ENCODE measurements at regions not wholly inside any gene's neighbourhood (a gene's known extent, or its start where the extent isn't known, plus 50 kb on each side); places are given as distances from the start of the nearest gene placed in this dataset.
"Not testable (repeated sequence)": the region's sequence is repeated elsewhere in the genome, so short reads cannot be mapped to it uniquely, and the experiment has no call there.

- DNase-seq = no peak
Observed at GRCh38 chr7:67486401-67486800, 489.8 kb downstream of the TYW1 start.

- DNase-seq = no peak
Observed at GRCh38 chr7:67487316-67487715, 490.7 kb downstream of the TYW1 start.

DNA sequence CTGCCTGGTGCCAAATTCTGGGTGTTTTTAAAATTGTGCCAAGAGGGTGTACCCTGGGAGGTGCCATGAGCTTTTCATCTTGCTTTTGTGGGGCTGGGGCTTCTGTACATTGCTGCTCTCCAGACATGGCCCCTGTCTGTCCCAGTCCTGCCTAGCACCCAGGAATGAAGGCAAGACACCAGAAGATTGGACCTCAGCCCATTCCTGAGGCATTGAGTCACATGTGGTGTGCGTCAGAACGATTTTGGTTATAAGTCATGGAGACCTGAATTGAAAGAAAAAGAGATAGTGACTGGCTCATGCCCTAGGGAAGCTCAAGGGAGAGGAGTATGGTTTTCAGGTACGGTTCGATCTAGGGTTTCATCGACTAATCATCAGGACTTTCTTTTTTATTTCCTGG, 493.2 kb downstream of the TYW1 start:
- no peak for DNase-seq

DNA sequence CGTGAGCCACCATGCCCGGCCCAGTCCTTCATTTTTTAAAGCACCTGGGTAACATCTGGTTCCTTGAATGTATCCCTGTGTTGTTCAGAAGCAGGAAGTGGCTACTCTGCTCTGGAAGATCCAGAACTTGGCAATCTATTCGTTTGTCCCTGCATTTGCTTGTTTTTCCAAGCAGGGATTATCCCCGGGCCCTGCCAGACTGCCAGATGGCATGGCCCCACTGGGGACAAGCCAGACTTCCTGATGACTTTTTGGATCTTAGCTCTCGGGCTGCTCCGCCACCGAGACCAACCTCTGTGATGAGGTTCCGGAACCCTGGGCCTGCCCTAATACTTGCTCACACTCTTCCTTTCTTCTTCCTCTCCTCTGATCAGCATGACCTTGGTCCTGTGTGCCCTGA, 496.7 kb downstream of the TYW1 start:
- DNase-seq = no peak

- no peak for DNase-seq
Observed at GRCh38 chr7:67496589-67496988, 500.0 kb downstream of the TYW1 start.

- DNase-seq = not testable (repeated sequence)
Observed at GRCh38 chr7:67497914-67498313, 501.3 kb downstream of the TYW1 start.

DNA sequence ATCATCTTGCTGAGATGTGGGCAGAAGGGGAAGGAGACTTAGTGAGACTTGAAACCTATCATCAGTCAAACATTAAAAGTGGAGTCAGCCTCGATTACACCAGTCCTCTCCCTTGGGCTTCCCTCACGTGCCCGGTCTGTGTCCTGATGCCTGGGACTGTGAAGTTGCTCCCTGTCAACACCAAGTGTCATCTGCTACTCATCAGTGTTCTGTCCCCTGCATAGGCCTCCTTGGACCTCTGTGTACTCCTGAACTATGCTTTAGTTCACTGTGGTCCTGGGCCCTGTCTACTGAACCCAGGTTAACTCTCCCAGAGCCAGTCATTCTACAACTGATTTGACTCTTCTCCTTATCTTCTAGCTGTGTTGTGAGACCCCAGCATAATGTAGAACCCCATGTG, 506.3 kb downstream of the TYW1 start:
- DNase-seq = no peak

DNA sequence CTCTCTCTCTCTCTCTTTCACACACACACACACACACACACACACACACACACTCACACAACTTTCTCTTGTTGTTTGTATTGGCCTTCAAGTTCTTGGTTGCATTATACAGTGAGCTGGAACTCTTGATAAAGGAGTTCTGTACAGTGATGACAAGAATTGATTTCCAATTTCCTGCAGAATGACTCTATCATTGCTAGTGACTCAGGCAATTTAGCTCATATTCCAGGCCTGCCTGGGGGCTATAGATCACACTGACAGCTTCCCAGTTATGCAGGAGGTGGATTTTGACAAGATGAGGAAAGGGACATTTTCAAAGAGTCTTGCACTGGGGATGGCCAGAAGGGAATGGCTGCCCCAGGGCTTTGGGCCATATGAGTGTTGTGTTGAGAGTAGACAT, 508.8 kb downstream of the TYW1 start:
- no peak for DNase-seq

- DNase-seq = no peak
Observed at GRCh38 chr7:67512481-67512880, 515.8 kb downstream of the TYW1 start.

DNA sequence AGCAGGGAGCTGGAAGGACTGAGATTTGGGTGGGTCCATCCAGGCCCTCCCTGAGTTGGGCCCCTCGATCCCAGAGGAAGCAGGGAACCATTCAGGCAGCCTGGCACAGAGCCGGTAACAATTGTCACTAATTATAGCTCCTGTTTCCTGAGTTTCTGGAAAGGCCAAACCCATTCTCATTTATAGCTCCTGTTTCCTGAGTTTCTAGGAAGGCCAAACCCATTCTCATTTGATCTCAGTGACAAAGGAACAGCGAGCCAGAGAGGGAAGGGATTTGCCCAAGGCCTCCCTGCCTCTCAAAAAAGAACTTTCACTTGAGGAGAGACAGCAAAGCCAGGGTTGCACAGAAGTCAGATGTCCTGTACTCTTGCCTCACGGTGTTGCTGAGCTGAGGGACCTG, 521.9 kb downstream of the TYW1 start:
- no peak for DNase-seq

GRCh38 chr7:67519171-67519570, 522.5 kb downstream of the TYW1 start:
- no peak for DNase-seq

- no peak for DNase-seq
Observed at GRCh38 chr7:67522504-67522903, 525.9 kb downstream of the TYW1 start.

- DNase-seq = no peak
Observed at GRCh38 chr7:67523713-67524112, 527.1 kb downstream of the TYW1 start.

GRCh38 chr7:67525588-67525987, 529.0 kb downstream of the TYW1 start:
- no peak for DNase-seq

- DNase-seq = no peak
Observed at GRCh38 chr7:67535241-67535989, 538.8 kb downstream of the TYW1 start.

GRCh38 chr7:67542916-67543315, 546.3 kb downstream of the TYW1 start:
- DNase-seq = no peak

DNA sequence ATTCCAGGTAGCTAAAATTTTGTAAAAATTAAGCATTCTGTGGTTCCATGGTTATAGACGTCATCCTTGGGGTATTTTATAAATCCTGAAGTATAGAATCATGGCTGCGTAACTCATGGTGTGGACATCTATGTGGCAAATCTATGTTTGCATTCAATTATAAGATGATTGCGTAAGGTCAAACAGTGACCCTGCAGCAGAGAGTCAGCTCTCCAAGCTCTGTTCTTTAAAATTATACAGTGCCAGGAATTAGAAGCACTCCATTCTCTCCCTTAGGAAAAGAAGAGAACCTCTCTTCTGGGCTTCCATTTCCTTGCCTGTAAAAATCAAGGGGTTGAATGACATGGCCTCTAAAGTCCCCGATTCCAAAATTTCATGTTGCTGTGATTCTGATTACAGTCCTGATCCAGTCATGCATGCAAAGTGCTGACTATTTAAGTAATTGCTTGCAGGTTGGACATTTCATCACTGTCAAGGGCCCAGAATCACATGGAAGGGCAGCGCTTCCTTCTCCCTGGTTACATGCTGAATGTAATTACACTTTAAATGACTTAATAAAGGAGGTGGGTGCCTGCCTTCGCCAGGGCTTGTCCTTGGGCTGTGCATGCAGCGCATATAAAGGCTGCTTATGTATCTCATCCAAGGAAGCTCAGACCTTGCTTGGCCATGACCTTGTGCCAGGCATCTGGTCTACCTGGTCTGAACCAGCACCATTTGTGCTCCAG, 550.7 kb downstream of the TYW1 start:
- DNase-seq = no peak

DNA sequence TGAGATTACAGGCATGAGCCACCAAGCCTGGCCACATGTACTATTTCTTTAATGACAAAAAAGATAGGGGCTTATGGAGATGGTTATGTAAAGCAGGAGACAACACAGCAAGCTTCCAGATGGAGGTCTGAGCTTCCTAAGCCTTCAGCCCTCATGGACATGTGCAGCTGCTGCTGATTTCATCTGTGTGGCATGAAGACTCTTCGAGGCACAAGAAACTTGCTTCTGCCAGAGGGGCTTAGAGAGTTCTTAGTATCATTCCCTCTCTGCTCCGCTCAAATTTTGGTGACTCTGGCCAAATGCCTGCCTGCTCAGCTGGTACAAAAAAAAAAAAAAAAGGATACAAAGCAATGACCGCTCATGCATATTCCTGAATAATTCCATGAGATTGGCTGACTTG, 552.5 kb downstream of the TYW1 start:
- DNase-seq = no peak

DNA sequence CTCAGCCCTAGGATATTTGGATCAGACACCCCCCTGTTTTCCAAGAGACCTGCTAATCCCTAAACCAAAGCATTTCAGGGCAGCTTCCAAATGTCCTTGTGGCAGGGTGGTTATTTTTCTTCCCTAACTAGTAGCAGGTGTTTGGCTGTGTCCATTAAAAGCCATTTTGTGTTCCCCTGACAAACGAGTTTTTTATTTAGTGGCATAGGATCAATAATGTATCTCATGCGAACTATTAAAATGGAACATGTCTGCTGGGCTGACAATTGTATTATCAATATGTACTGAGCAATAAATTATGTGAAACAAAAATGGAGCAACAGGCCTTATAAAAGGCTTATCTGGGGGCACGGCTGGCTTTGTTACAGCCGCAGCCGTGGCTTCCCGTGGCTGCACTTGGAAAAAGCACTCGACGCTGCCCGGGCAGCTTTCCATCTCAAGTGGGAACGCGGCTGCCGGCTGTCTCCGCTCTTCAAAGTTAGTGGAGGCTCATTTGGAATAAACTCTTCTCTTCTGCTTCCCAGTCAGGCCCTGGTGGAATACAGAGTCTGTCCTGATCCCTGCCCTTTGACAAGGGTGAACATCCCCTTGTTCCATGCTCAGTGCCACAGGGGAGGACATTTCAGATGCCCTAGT, 554.3 kb downstream of the TYW1 start:
- DNase-seq = no peak

DNA sequence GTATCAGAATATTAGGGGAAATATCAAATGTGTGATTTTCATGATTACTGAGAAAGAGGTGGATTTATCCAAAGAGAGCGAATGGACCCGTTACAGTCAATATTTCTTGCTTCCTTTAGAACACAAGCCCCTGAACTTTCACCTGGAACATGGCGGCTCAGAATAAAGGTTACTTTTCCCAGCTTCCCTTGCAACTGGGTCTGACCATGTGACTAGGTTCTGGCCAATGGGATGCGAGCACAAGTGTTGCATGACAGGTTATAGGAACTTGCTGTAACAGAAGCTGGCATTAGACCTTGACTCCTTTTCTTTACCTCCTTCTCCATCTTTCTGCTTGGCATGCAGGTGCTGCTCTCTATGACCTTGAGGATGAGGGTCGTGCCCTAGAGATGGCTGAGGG, 556.1 kb downstream of the TYW1 start:
- DNase-seq = no peak

- no peak for DNase-seq
Observed at GRCh38 chr7:67553378-67553777, 556.7 kb downstream of the TYW1 start.

- no peak for DNase-seq
Observed at GRCh38 chr7:67554986-67555385, 558.4 kb downstream of the TYW1 start.

- no peak for DNase-seq
Observed at GRCh38 chr7:67564959-67565358, 568.3 kb downstream of the TYW1 start.

- no peak for DNase-seq
Observed at GRCh38 chr7:67566101-67566500, 569.5 kb downstream of the TYW1 start.
